ENCODE measurements at regions not wholly inside any gene's neighbourhood (a gene's known extent, or its start where the extent isn't known, plus 50 kb on each side); places are given as distances from the start of the nearest gene placed in this dataset.

DNA sequence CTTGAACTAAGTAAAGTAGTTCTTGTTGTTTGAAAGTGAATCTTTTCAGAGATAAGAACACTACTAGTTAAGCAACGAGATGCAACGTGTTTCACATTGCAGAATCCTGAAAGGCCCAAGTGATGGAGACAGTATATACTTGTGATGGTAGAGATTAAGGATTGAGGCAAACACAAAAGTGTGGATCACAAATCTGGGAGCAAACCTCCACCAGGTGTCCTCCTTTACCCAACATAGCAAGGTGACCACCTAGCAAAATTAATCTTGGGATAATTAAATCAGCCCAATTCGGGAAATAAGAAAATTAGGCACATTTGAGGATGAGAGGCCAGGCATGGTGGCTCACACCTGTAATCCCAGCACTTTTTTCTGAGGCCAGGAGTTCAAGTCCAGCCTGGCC lies 563.9 kb downstream of the DACH1 start:
- no peaks in the 10 kb centered on the region for H3K36me3 ChIP-seq (ENCODE audit: control insufficient read depth in 2 of 2, extremely low read depth in 1 of 2, insufficient read depth in 2 of 2, low read length in 2 of 2)
- H3K27ac ChIP-seq (ENCODE audit: control insufficient read depth, insufficient read depth, low read length), result no peak overlapping the region
- H3K9me1 ChIP-seq (ENCODE audit: control insufficient read depth, extremely low read depth, insufficient read depth, low read length), result no peaks in the 10 kb centered on the region
- H3K4me3 ChIP-seq (ENCODE audit: control insufficient read depth in 2 of 3, extremely low read depth in 1 of 3, insufficient read depth in 2 of 3, low read depth in 1 of 3, low read length in 3 of 3), result no peak overlapping the region
- no peak overlapping the region for H2AFZ ChIP-seq (ENCODE audit: control insufficient read depth, low read length)
- no peak for TF ChIP-seq EZH2 (IDR thresholded peaks at IDR 0.05; ENCODE audit: low read length)
- TF ChIP-seq, protein P1, sequence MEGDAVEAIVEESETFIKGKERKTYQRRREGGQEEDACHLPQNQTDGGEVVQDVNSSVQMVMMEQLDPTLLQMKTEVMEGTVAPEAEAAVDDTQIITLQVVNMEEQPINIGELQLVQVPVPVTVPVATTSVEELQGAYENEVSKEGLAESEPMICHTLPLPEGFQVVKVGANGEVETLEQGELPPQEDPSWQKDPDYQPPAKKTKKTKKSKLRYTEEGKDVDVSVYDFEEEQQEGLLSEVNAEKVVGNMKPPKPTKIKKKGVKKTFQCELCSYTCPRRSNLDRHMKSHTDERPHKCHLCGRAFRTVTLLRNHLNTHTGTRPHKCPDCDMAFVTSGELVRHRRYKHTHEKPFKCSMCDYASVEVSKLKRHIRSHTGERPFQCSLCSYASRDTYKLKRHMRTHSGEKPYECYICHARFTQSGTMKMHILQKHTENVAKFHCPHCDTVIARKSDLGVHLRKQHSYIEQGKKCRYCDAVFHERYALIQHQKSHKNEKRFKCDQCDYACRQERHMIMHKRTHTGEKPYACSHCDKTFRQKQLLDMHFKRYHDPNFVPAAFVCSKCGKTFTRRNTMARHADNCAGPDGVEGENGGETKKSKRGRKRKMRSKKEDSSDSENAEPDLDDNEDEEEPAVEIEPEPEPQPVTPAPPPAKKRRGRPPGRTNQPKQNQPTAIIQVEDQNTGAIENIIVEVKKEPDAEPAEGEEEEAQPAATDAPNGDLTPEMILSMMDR (optimal IDR thresholded peaks at IDR 0.05 in 1 of 3, IDR thresholded peaks at IDR 0.05 in 1 of 3, conservative IDR thresholded peaks at IDR 0.05 in 1 of 3; ENCODE audit: extremely low read depth in 1 of 3, insufficient read depth in 2 of 3, low read length in 3 of 3), result no peak
- dilution Hi-C loops (cut with MboI; ENCODE audit: extremely low pct_ligation_motif_present, low sequenced_read_pairs), result no loop called here
- no peaks in the 10 kb centered on the region for H4K20me1 ChIP-seq (ENCODE audit: control insufficient read depth, extremely low read depth, insufficient read depth, low read length)
- H3K9me3 ChIP-seq (ENCODE audit: control insufficient read depth, low read depth, low read length), result no peaks in the 10 kb centered on the region
- H3K9ac ChIP-seq (ENCODE audit: control insufficient read depth, extremely low read depth, insufficient read depth, low read length), result no peak overlapping the region
- H3K27me3 ChIP-seq (ENCODE audit: control insufficient read depth, extremely low read depth, insufficient read depth, low read length), result no peaks in the 10 kb centered on the region
- H3K4me2 ChIP-seq (ENCODE audit: control insufficient read depth, extremely low read depth, insufficient read depth, low read depth, low read length), result no peak overlapping the region
- H3K4me1 ChIP-seq (ENCODE audit: control insufficient read depth, extremely low read depth, insufficient read depth, low read length), result no peaks in the 10 kb centered on the region
- DNase-seq (ENCODE audit: low read depth, low spot score), result no peak
- no peak for FAIRE-seq
- H3K79me2 ChIP-seq (ENCODE audit: control insufficient read depth, insufficient read depth, low read length), result no peaks in the 10 kb centered on the region

DNA sequence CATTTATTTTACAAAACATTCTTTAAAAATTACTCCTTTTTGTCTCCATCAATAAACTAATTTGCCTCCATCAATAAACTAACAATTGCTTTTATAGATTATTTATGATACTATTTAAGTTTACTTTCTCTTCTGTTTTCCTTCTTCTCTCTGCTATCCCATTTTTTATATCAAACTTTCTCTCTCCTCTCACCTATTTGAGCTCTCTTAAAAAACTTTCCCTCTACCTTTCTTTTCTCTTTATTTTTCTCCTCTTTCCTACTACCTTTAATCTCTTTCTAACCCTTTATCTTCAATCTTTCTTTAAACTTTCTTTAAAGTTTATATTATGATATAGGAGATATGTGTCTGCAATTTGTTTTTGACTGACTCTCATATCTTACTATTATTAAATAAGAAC lies 566.4 kb downstream of the DACH1 start:
- Histone ChIP-seq H3K36me3 (ENCODE audit: control insufficient read depth in 2 of 2, extremely low read depth in 1 of 2, insufficient read depth in 2 of 2, low read length in 2 of 2) (no peaks in the 10 kb centered on the region), H3K79me2 (ENCODE audit: control insufficient read depth, insufficient read depth, low read length) (no peaks in the 10 kb centered on the region), H3K9ac (ENCODE audit: control insufficient read depth, extremely low read depth, insufficient read depth, low read length) (no peak overlapping the region), H3K9me1 (ENCODE audit: control insufficient read depth, extremely low read depth, insufficient read depth, low read length) (no peaks in the 10 kb centered on the region), H2AFZ (ENCODE audit: control insufficient read depth, low read length) (no peak overlapping the region), H3K9me3 (ENCODE audit: control insufficient read depth, low read depth, low read length) (no peaks in the 10 kb centered on the region), H3K4me1 (ENCODE audit: control insufficient read depth, extremely low read depth, insufficient read depth, low read length) (no peaks in the 10 kb centered on the region), H3K27ac (ENCODE audit: control insufficient read depth, insufficient read depth, low read length) (no peak overlapping the region), H3K27me3 (ENCODE audit: control insufficient read depth, extremely low read depth, insufficient read depth, low read length) (no peaks in the 10 kb centered on the region), H3K4me2 (ENCODE audit: control insufficient read depth, extremely low read depth, insufficient read depth, low read depth, low read length) (no peak overlapping the region), H4K20me1 (ENCODE audit: control insufficient read depth, extremely low read depth, insufficient read depth, low read length) (no peaks in the 10 kb centered on the region), H3K4me3 (ENCODE audit: control insufficient read depth in 2 of 3, extremely low read depth in 1 of 3, insufficient read depth in 2 of 3, low read depth in 1 of 3, low read length in 3 of 3) (no peak overlapping the region)
- TF ChIP-seq, protein P1 (optimal IDR thresholded peaks at IDR 0.05 in 1 of 3, IDR thresholded peaks at IDR 0.05 in 1 of 3, conservative IDR thresholded peaks at IDR 0.05 in 1 of 3; ENCODE audit: extremely low read depth in 1 of 3, insufficient read depth in 2 of 3, low read length in 3 of 3), result no peak
- TF ChIP-seq EZH2 (IDR thresholded peaks at IDR 0.05; ENCODE audit: low read length), result no peak
- DNase-seq (ENCODE audit: low read depth, low spot score) (no peak), FAIRE-seq (no peak)
- dilution Hi-C loops (cut with MboI; ENCODE audit: extremely low pct_ligation_motif_present, low sequenced_read_pairs), result no loop called here
